Neural cell (in vitro differentiated cells): ENCODE measurements at regions not wholly inside any gene's neighbourhood (a gene's known extent, or its start where the extent isn't known, plus 50 kb on each side); places are given as distances from the start of the nearest gene placed in this dataset.

Experiments
- H2AFZ ChIP-seq: fragments of 200-600, 300-800 bp; sonication (generic), shearing (Covaris generic); 2 replicates; pipeline ENCODE4 v1.6.0; 2014; ENCODE audit warnings: low read depth, mild to moderate bottlenecking, antibody characterized with exemption, low read length, moderate library complexity
- H3F3A ChIP-seq: fragments of 200-600 bp; shearing (Covaris generic); 2 replicates; pipeline ENCODE4 v1.6.1; 2016; ENCODE audit warnings: mild to moderate bottlenecking, moderate library complexity, mixed read lengths, antibody characterized with exemption, low read length; ENCODE audit not compliant: insufficient read depth, poor library complexity, severe bottlenecking
- H3K27ac ChIP-seq: fragments of 200-600, 300-800 bp; sonication (generic), shearing (Covaris generic); 2 replicates; pipeline ENCODE4 v1.5.1; 2014; ENCODE audit warnings: mild to moderate bottlenecking, low read length, moderate library complexity
- H3K27me3 ChIP-seq: fragments of 300-800, 200-600 bp; sonication (generic), shearing (Covaris generic); 2 replicates; pipeline ENCODE4 v1.6.0; 2014; ENCODE audit warnings: mild to moderate bottlenecking, low read depth, low read length, moderate library complexity; ENCODE audit not compliant: insufficient read depth
- H3K36me3 ChIP-seq: fragments of 300-800, 200-600 bp; sonication (generic), shearing (Covaris generic); 2 replicates; pipeline ENCODE4 v1.5.1; 2014; ENCODE audit warnings: mild to moderate bottlenecking, antibody characterized with exemption, low read length, moderate library complexity; ENCODE audit not compliant: insufficient read depth
- H3K4me2 ChIP-seq: fragments of 300-800, 200-600 bp; sonication (generic), shearing (Covaris generic); 2 replicates; pipeline ENCODE4 v1.6.0; 2014; ENCODE audit warnings: mild to moderate bottlenecking, low read length
- H3K4me3 ChIP-seq: fragments of 300-800, 200-600 bp; sonication (generic), shearing (Covaris generic); 2 replicates; pipeline ENCODE4 v1.5.1; 2014; ENCODE audit warnings: mild to moderate bottlenecking, low read length, moderate library complexity
- H3K79me2 ChIP-seq: fragments of 200-600 bp; shearing (Covaris generic); replicated peaks from 2 replicates; pipeline ENCODE4 v1.6.0; 2014; ENCODE audit warnings: mild to moderate bottlenecking, low read length, moderate library complexity; ENCODE audit not compliant: insufficient read depth
- H3K9ac ChIP-seq: fragments of 300-800, 200-600 bp; sonication (generic), shearing (Covaris generic); 2 replicates; pipeline ENCODE4 v1.6.1; 2016; ENCODE audit warnings: mild to moderate bottlenecking, low read length, mixed read lengths
- H3K9me2 ChIP-seq: fragments of 200-600 bp; shearing (Covaris generic); 2 replicates; pipeline ENCODE4 v1.6.1; 2016; ENCODE audit warnings: mild to moderate bottlenecking, low read length, mixed read lengths; ENCODE audit not compliant: insufficient read depth
- H3K9me3 ChIP-seq: fragments of 200-600, 300-800 bp; sonication (generic), shearing (Covaris generic); 2 replicates; pipeline ENCODE4 v1.6.1; 2016; ENCODE audit warnings: mild to moderate bottlenecking, mixed run types, low read length, moderate library complexity, mixed read lengths
- H4K20me1 ChIP-seq: fragments of 200-600 bp; shearing (Covaris generic); 2 replicates; pipeline ENCODE4 v1.6.1; 2016; ENCODE audit warnings: mild to moderate bottlenecking, mixed run types; ENCODE audit not compliant: insufficient read depth
- CTCF ChIP-seq: fragments of 450-650 bp; IDR thresholded peaks from 2 replicates; pipeline ENCODE4 v1.5.1; 2014; ENCODE audit warnings: antibody characterized with exemption, mild to moderate bottlenecking, moderate library complexity; ENCODE audit not compliant: poor library complexity, severe bottlenecking
- EP300 ChIP-seq: fragments of 450-650 bp; conservative IDR thresholded peaks from 2 replicates; pipeline ENCODE4 v1.6.1; 2014; ENCODE audit warnings: antibody characterized with exemption, mild to moderate bottlenecking, moderate library complexity; ENCODE audit not compliant: poor library complexity, severe bottlenecking
- EZH2 ChIP-seq: fragments of 200-600, 300-800 bp; shearing (Covaris generic), sonication (generic); IDR thresholded peaks from 2 replicates; pipeline ENCODE4 v1.6.1; 2014; ENCODE audit warnings: antibody characterized with exemption, low read length, borderline replicate concordance, mild to moderate bottlenecking; ENCODE audit not compliant: insufficient read depth, poor library complexity, severe bottlenecking
- MXI1 ChIP-seq: fragments of 450-650 bp; conservative IDR thresholded peaks from 2 replicates; pipeline ENCODE4 v1.6.1; 2014; ENCODE audit warnings: antibody characterized with exemption, mild to moderate bottlenecking; ENCODE audit not compliant: poor library complexity, severe bottlenecking
- POLR2AphosphoS5 ChIP-seq: IDR thresholded peaks from 2 replicates; pipeline ENCODE4 v1.6.1; 2012
- RAD21 ChIP-seq: fragments of 450-650 bp; conservative IDR thresholded peaks from 2 replicates; pipeline ENCODE4 v1.6.1; 2014; ENCODE audit warnings: antibody characterized with exemption, mild to moderate bottlenecking, moderate library complexity
- REST ChIP-seq: IDR thresholded peaks from 2 replicates; pipeline ENCODE4 v1.6.1; 2012; ENCODE audit warnings: borderline replicate concordance
- SMC3 ChIP-seq: fragments of 450-650 bp; conservative IDR thresholded peaks from 2 replicates; pipeline ENCODE4 v1.6.1; 2014; ENCODE audit warnings: antibody characterized with exemption, mild to moderate bottlenecking, moderate library complexity; ENCODE audit not compliant: poor library complexity
- TAF1 ChIP-seq: IDR thresholded peaks from 2 replicates; pipeline ENCODE4 v1.6.1; 2012; ENCODE audit warnings: low read depth

- H3K36me3 ChIP-seq, result no peaks in the 10 kb centered on the region
- H3K27me3 ChIP-seq, result no peaks in the 10 kb centered on the region
- no peaks in the 10 kb centered on the region for H3K9me2 ChIP-seq
- H3K4me2 ChIP-seq, result no peak overlapping the region
- H3K27ac ChIP-seq, result no peak overlapping the region
- H2AFZ ChIP-seq, result no peak overlapping the region
- TF ChIP-seq EZH2 (no peak), SMC3 (no peak), RAD21 (no peak)
- no peaks in the 10 kb centered on the region for H3F3A ChIP-seq
- no peaks in the 10 kb centered on the region for H4K20me1 ChIP-seq
- no peak overlapping the region for H3K9ac ChIP-seq
- H3K9me3 ChIP-seq, result no peaks in the 10 kb centered on the region
- no peaks in the 10 kb centered on the region for H3K79me2 ChIP-seq
- H3K4me3 ChIP-seq, result no peak overlapping the region
Observed at GRCh38 chr9:26221290-26221689, 543.0 kb upstream of the TUSC1 start.

GRCh38 chr9:26220367-26220766, 542.1 kb upstream of the TUSC1 start:
- Histone ChIP-seq H3K79me2 (no peaks in the 10 kb centered on the region), H3K9ac (no peak overlapping the region), H2AFZ (no peak overlapping the region), H3K27ac (peak overlapping the region; percentile 21), H4K20me1 (no peaks in the 10 kb centered on the region), H3K36me3 (no peaks in the 10 kb centered on the region), H3K9me3 (no peaks in the 10 kb centered on the region), H3K4me2 (no peak overlapping the region), H3K27me3 (no peaks in the 10 kb centered on the region), H3K9me2 (no peaks in the 10 kb centered on the region), H3K4me3 (peak overlapping the region; percentile 24), H3F3A (no peaks in the 10 kb centered on the region)
- TF ChIP-seq EZH2 (no peak), CTCF (no peak), RAD21 (no peak), MXI1 (no peak), SMC3 (no peak), EP300 (no peak), POLR2AphosphoS5 (no peak), REST (no peak), TAF1 (no peak)

- Histone ChIP-seq H3K9me3 (no peaks in the 10 kb centered on the region), H3K36me3 (no peaks in the 10 kb centered on the region), H3K4me3 (peak overlapping the region; percentile 24), H3K27ac (peak overlapping the region; percentile 33), H3F3A (no peaks in the 10 kb centered on the region), H4K20me1 (no peaks in the 10 kb centered on the region), H2AFZ (no peak overlapping the region), H3K9ac (no peak overlapping the region), H3K4me2 (no peak overlapping the region), H3K79me2 (no peaks in the 10 kb centered on the region), H3K9me2 (no peaks in the 10 kb centered on the region), H3K27me3 (no peaks in the 10 kb centered on the region)
- TF ChIP-seq EP300, result peak; percentile 64
- TF ChIP-seq MXI1, result no peak
- no peak for TF ChIP-seq EZH2
- TF ChIP-seq RAD21, result no peak
- no peak for TF ChIP-seq TAF1
- TF ChIP-seq SMC3, result peak; percentile 24
- peak; percentile 63 for TF ChIP-seq POLR2AphosphoS5
- TF ChIP-seq REST, result peak; percentile 86
- TF ChIP-seq CTCF, result no peak
Observed at GRCh38 chr9:26219961-26220360, 541.7 kb upstream of the TUSC1 start.
